ENCODE measurements at regions not wholly inside any gene's neighbourhood (a gene's known extent, or its start where the extent isn't known, plus 50 kb on each side); places are given as distances from the start of the nearest gene placed in this dataset.

DNA sequence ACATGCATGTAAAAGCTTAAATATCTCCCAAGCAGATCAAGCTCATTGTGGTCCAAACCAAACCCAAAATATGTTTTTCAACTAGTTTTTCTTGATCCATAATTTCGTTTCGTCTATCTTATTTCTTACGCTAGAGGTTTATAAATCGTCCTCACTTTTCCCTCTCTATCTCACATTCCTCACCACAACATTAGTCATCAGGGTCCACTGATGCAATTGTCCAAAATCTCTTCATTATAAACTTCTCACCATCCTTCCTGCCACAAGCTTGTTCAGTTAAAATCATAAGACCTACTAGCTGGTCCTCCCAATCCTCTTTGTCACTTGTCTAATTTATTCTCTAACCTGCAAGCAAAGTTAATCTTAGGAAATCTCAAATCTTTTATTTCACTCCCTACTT is 173.0 kb upstream of the PALMD start:
- TF ChIP-seq, protein P1, sequence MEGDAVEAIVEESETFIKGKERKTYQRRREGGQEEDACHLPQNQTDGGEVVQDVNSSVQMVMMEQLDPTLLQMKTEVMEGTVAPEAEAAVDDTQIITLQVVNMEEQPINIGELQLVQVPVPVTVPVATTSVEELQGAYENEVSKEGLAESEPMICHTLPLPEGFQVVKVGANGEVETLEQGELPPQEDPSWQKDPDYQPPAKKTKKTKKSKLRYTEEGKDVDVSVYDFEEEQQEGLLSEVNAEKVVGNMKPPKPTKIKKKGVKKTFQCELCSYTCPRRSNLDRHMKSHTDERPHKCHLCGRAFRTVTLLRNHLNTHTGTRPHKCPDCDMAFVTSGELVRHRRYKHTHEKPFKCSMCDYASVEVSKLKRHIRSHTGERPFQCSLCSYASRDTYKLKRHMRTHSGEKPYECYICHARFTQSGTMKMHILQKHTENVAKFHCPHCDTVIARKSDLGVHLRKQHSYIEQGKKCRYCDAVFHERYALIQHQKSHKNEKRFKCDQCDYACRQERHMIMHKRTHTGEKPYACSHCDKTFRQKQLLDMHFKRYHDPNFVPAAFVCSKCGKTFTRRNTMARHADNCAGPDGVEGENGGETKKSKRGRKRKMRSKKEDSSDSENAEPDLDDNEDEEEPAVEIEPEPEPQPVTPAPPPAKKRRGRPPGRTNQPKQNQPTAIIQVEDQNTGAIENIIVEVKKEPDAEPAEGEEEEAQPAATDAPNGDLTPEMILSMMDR (IDR thresholded peaks at IDR 0.05): no peak

- TF ChIP-seq, protein P1 (IDR thresholded peaks at IDR 0.05): no peak
Observed at GRCh38 chr1:99474350-99474893, 171.5 kb upstream of the PALMD start.

GRCh38 chr1:99476058-99476457 is 169.9 kb upstream of the PALMD start:
- TF ChIP-seq, protein P1 (IDR thresholded peaks at IDR 0.05): no peak

DNA sequence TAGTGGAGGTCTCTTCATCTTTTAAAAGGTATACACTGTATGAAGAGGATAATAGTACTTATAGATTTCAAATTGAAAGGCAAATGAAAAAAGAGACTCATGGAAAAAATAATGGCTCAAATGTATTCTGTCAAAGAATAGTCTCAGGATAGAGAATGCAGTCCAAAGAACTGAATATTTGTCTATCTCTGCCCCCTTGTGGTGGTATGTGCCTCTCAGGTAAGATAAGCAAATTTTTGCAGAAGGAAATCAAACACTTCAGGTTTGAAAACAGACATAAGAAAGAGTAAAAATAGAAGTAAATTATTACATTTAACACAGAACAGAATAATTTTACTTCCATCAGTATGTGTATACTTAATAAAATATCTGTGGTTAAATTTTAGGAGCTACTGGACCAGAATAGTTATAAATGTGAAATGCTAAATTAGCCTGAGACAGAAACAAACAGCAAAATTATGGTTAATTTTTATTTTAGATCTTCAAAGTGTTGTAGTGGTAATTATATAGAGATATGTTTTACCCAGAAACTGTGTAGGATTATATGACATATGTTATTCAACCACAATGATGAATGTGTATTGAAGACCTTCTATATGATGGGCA is 164.4 kb upstream of the PALMD start:
- TF ChIP-seq, protein P1 (IDR thresholded peaks at IDR 0.05): peak; percentile 84

- TF ChIP-seq, protein P1 (IDR thresholded peaks at IDR 0.05): no peak
Observed at GRCh38 chr1:99482286-99482685, 163.6 kb upstream of the PALMD start.

DNA sequence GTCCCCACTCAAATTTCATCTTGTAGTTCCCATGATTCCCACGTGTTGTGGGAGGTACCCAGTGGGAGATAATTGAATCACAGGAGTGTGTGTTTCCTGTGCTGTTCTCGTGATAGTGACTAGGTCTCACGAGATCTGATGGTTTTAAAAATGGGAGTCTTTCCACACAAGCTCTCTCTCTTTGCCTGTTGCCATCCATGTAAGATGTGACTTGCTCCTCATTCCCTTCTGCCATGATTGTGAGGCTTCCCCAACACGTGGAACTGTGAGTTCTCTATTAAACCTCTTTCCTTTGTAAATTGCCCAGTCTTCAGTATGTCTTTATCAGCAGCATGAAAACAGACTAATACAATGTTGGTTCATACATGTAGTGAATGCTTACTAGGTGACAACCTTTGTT is 163.2 kb upstream of the PALMD start:
- TF ChIP-seq, protein P1 (IDR thresholded peaks at IDR 0.05): no peak

GRCh38 chr1:99490031-99490430 is 155.9 kb upstream of the PALMD start:
- TF ChIP-seq, protein P1 (IDR thresholded peaks at IDR 0.05): no peak

GRCh38 chr1:99496067-99496466 is 149.8 kb upstream of the PALMD start:
- TF ChIP-seq, protein P1 (IDR thresholded peaks at IDR 0.05): no peak
